Adrenal gland (tissue), 5 donors: ENCODE measurements at regions not wholly inside any gene's neighbourhood (a gene's known extent, or its start where the extent isn't known, plus 50 kb on each side); places are given as distances from the start of the nearest gene placed in this dataset.

Source experiments
- CTCF ChIP-seq, 6 experiments: fragments of 450-650 bp in 4 of 6; fragments of 200-600 bp in 2 of 6; sonication (generic) in 1 of 6; IDR thresholded peaks; 1 replicate in 5 of 6; 2 replicates in 1 of 6; pipeline versions ENCODE4 v1.5.1 to v1.8.0; 2016 to 2021; ENCODE audit warnings: antibody characterized with exemption in 6 of 6, mild to moderate bottlenecking in 2 of 6, moderate library complexity in 1 of 6
- POLR2A ChIP-seq, 2 donors: fragments of 450-650 bp; IDR thresholded peaks; one replicate each; pipeline ENCODE4 v1.6.1; 2017; ENCODE audit warnings: antibody characterized with exemption in 2 of 2, mild to moderate bottlenecking in 2 of 2, moderate library complexity in 1 of 2
- donor health status: DM: no; HTN: no; CAD: no.

GRCh38 chr7:52695973-52696595 lies 339.3 kb upstream of the POM121L12 start:
- TF ChIP-seq POLR2A (IDR thresholded peaks at IDR 0.05) (no peak), CTCF (IDR thresholded peaks at IDR 0.05) (no peak)
